Parathyroid adenoma (tissue), 2 donors: ENCODE measurements at regions not wholly inside any gene's neighbourhood (a gene's known extent, or its start where the extent isn't known, plus 50 kb on each side); places are given as distances from the start of the nearest gene placed in this dataset.

Experiments
- H2AFZ ChIP-seq: fragments of 300-600 bp; sonication (generic); one replicate; pipeline ENCODE4 v1.7.0; 2017; ENCODE audit warnings: antibody characterized with exemption, mild to moderate bottlenecking
- H3K27ac ChIP-seq: fragments of 300-600 bp; sonication (generic); one replicate; pipeline ENCODE4 v1.7.0; 2017
- H3K27me3 ChIP-seq: fragments of 300-600 bp; sonication (generic); one replicate; pipeline ENCODE4 v1.7.0; 2017; ENCODE audit warnings: low read length; ENCODE audit not compliant: control insufficient read depth, insufficient read depth
- H3K36me3 ChIP-seq: fragments of 300-600 bp; sonication (generic); one replicate; pipeline ENCODE4 v1.7.0; 2017; ENCODE audit warnings: low read length; ENCODE audit not compliant: control insufficient read depth, insufficient read depth
- H3K4me1 ChIP-seq: fragments of 300-600 bp; sonication (generic); one replicate; pipeline ENCODE4 v1.7.0; 2017; ENCODE audit warnings: control low read depth
- H3K4me2 ChIP-seq: fragments of 300-600 bp; sonication (generic); one replicate; pipeline ENCODE4 v1.7.0; 2017; ENCODE audit warnings: low read length
- H3K4me3 ChIP-seq: fragments of 300-600 bp; sonication (generic); one replicate; pipeline ENCODE4 v1.7.0; 2017; ENCODE audit warnings: low read depth, low read length
- H3K79me2 ChIP-seq: fragments of 300-600 bp; sonication (generic); one replicate; pipeline ENCODE4 v1.7.0; 2017; ENCODE audit warnings: control low read depth
- H3K9ac ChIP-seq: fragments of 300-600 bp; sonication (generic); one replicate; pipeline ENCODE4 v1.7.0; 2017; ENCODE audit warnings: mild to moderate bottlenecking
- H3K9me3 ChIP-seq: fragments of 300-600 bp; sonication (generic); one replicate; pipeline ENCODE4 v1.7.0; 2017; ENCODE audit warnings: low read length; ENCODE audit not compliant: control insufficient read depth
- CTCF ChIP-seq: fragments of 300-600 bp; sonication (generic); IDR thresholded peaks from one replicate; pipeline ENCODE4 v1.7.0; 2017; ENCODE audit warnings: antibody characterized with exemption, mild to moderate bottlenecking
- donor health status: primary hyperparathyroidism.

DNA sequence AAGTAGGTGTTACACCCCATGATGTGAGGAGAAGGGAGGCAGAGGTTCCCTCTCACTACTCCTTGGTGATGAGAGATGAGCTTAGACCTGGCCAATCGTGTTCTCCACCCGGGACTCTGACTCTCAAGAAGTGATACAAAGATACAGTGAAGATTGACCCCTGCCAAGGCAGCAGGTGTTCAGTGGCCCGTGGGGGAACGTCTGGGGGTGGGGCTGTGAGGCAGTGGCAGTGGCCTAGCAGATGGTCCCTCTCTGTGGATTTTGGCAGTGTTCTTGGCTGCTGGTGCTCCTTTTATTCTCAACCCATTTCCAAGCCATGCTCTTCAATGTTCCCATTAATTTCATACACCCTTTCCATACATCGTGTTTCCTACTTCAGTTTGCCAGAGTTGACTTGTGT, 120.4 kb upstream of the NEDD4L start:
- H3K79me2 ChIP-seq = no peaks in the 10 kb centered on the region
- H3K4me3 ChIP-seq = no peak overlapping the region
- no peak for TF ChIP-seq CTCF
- H2AFZ ChIP-seq = no peak overlapping the region
- no peak overlapping the region for H3K9ac ChIP-seq
- H3K4me2 ChIP-seq = no peak overlapping the region
- no peaks in the 10 kb centered on the region for H3K9me3 ChIP-seq
- no peaks in the 10 kb centered on the region for H3K27me3 ChIP-seq
- H3K36me3 ChIP-seq = no peaks in the 10 kb centered on the region
- no peak overlapping the region for H3K27ac ChIP-seq
- H3K4me1 ChIP-seq = no peaks in the 10 kb centered on the region

- Histone ChIP-seq H3K4me3 (no peak overlapping the region), H3K4me1 (no peaks in the 10 kb centered on the region), H3K4me2 (no peak overlapping the region), H3K27me3 (no peaks in the 10 kb centered on the region), H3K9me3 (no peaks in the 10 kb centered on the region), H3K79me2 (no peaks in the 10 kb centered on the region), H3K27ac (no peak overlapping the region), H3K36me3 (no peaks in the 10 kb centered on the region), H3K9ac (no peak overlapping the region), H2AFZ (no peak overlapping the region)
- TF ChIP-seq CTCF = no peak
These were observed 119.8 kb upstream of the ATP8B1 start for GRCh38 chr18:57922885-57923284.

GRCh38 chr18:57921708-57922107, 118.6 kb upstream of the ATP8B1 start:
- no peak overlapping the region for H3K27ac ChIP-seq
- no peaks in the 10 kb centered on the region for H3K4me1 ChIP-seq
- H3K36me3 ChIP-seq = no peaks in the 10 kb centered on the region
- H3K9me3 ChIP-seq = no peaks in the 10 kb centered on the region
- H3K4me3 ChIP-seq = no peak overlapping the region
- TF ChIP-seq CTCF = no peak
- H3K27me3 ChIP-seq = no peaks in the 10 kb centered on the region
- no peaks in the 10 kb centered on the region for H3K79me2 ChIP-seq
- H3K4me2 ChIP-seq = no peak overlapping the region
- no peak overlapping the region for H3K9ac ChIP-seq
- H2AFZ ChIP-seq = no peak overlapping the region

DNA sequence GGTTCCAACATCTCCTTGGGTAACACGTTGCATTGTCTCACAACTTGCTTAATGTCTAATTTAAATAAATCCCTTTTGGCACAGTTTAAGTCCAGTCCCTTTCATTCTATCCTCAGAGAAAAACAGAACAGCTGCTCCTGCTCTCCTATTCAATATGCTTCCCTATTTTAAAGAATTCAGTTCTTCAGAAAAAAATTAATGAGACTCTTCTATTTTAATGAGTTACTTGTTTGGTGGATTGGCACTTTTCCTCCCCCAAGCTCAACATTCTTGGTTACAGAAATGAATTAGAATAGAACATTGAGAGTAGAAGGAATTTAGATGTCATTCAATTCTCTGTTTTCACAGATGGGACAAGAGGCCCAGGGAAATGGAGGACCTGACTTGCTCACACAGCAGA, 116.9 kb upstream of the ATP8B1 start:
- H2AFZ ChIP-seq = no peak overlapping the region
- H3K4me2 ChIP-seq = no peak overlapping the region
- no peaks in the 10 kb centered on the region for H3K79me2 ChIP-seq
- H3K9me3 ChIP-seq = no peaks in the 10 kb centered on the region
- H3K9ac ChIP-seq = no peak overlapping the region
- no peak overlapping the region for H3K4me3 ChIP-seq
- H3K36me3 ChIP-seq = no peaks in the 10 kb centered on the region
- no peaks in the 10 kb centered on the region for H3K27me3 ChIP-seq
- no peak for TF ChIP-seq CTCF
- H3K4me1 ChIP-seq = no peaks in the 10 kb centered on the region
- H3K27ac ChIP-seq = no peak overlapping the region

DNA sequence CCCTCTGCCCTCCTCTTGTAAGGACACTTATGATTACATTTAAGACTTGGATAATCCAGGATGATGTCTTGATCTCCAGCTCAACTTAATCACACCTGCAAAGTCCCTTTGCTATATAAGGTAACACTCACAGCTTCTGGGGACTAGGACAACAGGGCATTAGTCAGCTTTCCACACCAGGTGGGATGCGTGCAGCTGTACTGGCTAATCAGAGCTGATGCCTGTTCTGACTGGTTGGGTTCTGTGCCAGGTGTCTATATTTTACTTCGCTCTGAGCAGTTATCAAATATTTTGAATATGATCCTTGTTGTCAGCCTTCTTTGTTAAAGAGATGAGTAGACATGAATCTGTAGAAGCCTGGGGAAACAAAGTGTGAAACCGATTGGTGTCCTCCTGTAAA, 115.5 kb upstream of the ATP8B1 start:
- Histone ChIP-seq H3K27ac (no peak overlapping the region), H3K79me2 (no peaks in the 10 kb centered on the region), H3K4me3 (no peak overlapping the region), H3K27me3 (no peaks in the 10 kb centered on the region), H3K9me3 (no peaks in the 10 kb centered on the region), H2AFZ (no peak overlapping the region), H3K4me2 (no peak overlapping the region), H3K36me3 (no peaks in the 10 kb centered on the region), H3K4me1 (peaks cover 4% of the 10 kb centered on the region), H3K9ac (no peak overlapping the region)
- TF ChIP-seq CTCF = no peak
